Endothelial cell (in vitro differentiated cells): ENCODE measurements at regions not wholly inside any gene's neighbourhood (a gene's known extent, or its start where the extent isn't known, plus 50 kb on each side); places are given as distances from the start of the nearest gene placed in this dataset.
A peak's percentile ranks its signal among the peaks of the same experiment; 100 is the strongest.

Source experiments
- DNase-seq: peaks from one replicate; pipeline ENCODE4 v3.0.0; 2021; ENCODE audit warnings: low spot score
- H3K27ac Mint-ChIP-seq: one replicate; pipeline ENCODE4 v1.8.0; 2021; ENCODE audit warnings: mixed read lengths, inconsistent platforms; ENCODE audit not compliant: unreplicated experiment
- H3K27me3 Mint-ChIP-seq: one replicate; pipeline ENCODE4 v1.8.0; 2021; ENCODE audit warnings: mild to moderate bottlenecking, moderate library complexity, mixed read lengths, inconsistent platforms; ENCODE audit not compliant: unreplicated experiment
- H3K36me3 Mint-ChIP-seq: one replicate; pipeline ENCODE4 v1.8.0; 2021; ENCODE audit warnings: mild to moderate bottlenecking, low read depth, mixed read lengths, inconsistent platforms; ENCODE audit not compliant: unreplicated experiment
- H3K4me1 Mint-ChIP-seq: one replicate; pipeline ENCODE4 v1.8.0; 2021; ENCODE audit warnings: mild to moderate bottlenecking, mixed read lengths, inconsistent platforms; ENCODE audit not compliant: unreplicated experiment
- H3K4me3 Mint-ChIP-seq: one replicate; pipeline ENCODE4 v1.8.0; 2021; ENCODE audit warnings: mild to moderate bottlenecking, mixed read lengths, inconsistent platforms; ENCODE audit not compliant: unreplicated experiment
- H3K9me3 Mint-ChIP-seq: one replicate; pipeline ENCODE4 v1.8.0; 2021; ENCODE audit warnings: mixed read lengths, inconsistent platforms; ENCODE audit not compliant: unreplicated experiment
- CTCF ChIP-seq: fragments of 200-600 bp; sonication (generic); IDR thresholded peaks from one replicate; pipeline ENCODE4 v1.5.0; 2021; ENCODE audit warnings: antibody characterized with exemption; ENCODE audit not compliant: unreplicated experiment

DNA sequence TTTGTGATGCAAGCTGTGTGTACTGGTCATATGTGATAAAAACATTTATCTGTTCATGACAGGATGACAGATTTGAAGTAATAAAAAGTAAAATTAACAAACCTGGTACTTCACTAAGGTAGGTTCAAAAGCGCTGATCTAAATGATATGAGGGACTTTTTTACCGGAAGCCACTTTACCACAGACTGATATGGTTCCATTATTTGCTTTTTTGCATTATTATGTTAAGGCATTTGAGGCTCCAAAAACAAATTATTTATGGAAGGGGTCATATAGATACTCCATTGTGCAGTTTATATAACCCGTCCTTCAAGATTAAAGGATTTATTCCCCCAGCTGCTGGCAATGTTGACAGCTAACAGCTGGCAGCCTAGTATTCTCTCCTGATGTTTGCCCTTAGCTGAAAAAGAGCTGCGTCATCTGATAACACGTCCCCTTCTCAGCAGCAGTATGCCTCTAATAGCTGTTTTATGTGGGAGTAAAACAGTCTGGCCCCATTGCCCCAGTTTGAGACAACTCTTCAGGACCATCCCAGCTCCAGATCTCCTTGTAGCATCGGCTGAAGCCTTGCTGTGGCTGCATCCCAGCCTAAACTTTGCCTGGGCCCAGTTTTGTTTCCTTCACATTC is 84.8 kb upstream of the XIRP2 start:
- peaks cover 1% of the 10 kb centered on the region for H3K27me3 Mint-ChIP-seq
- no peak for TF ChIP-seq CTCF
- no peak overlapping the region for H3K4me3 Mint-ChIP-seq
- H3K4me1 Mint-ChIP-seq = peaks cover 6% of the 10 kb centered on the region
- no peak for DNase-seq
- H3K36me3 Mint-ChIP-seq = no peaks in the 10 kb centered on the region
- H3K27ac Mint-ChIP-seq = peak overlapping the region; percentile 1
- H3K9me3 Mint-ChIP-seq = no peaks in the 10 kb centered on the region

- Mint-ChIP-seq H3K4me3 (no peak overlapping the region), H3K9me3 (no peaks in the 10 kb centered on the region), H3K36me3 (no peaks in the 10 kb centered on the region), H3K27me3 (peaks cover 1% of the 10 kb centered on the region), H3K4me1 (peaks cover 6% of the 10 kb centered on the region), H3K27ac (no peak overlapping the region)
- no peak for TF ChIP-seq CTCF
- DNase-seq = no peak
Measured at GRCh38 chr2:166802475-166802874, 85.8 kb upstream of the XIRP2 start.

DNA sequence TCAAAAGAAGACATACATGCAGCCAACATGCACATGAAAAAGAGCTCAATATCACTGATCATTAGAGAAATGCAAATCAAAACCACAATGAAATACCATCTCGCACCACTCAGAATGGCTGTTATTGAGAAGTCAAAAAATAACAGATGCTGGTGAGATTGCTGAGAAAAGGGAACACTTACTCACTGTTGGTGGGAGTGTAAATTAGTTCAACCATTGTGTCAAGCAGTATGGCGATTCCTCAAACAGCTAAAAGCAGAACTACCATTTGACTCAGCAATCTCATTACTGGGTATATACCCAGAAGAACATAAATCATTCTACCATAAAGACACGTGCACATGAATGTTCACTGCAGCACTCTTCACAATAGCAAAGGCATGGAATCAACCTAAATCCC is 95.5 kb upstream of the XIRP2 start:
- no peak overlapping the region for H3K27ac Mint-ChIP-seq
- H3K4me1 Mint-ChIP-seq = no peaks in the 10 kb centered on the region
- H3K9me3 Mint-ChIP-seq = no peaks in the 10 kb centered on the region
- DNase-seq = no peak
- no peaks in the 10 kb centered on the region for H3K27me3 Mint-ChIP-seq
- TF ChIP-seq CTCF = no peak
- peaks cover 4% of the 10 kb centered on the region for H3K36me3 Mint-ChIP-seq
- no peak overlapping the region for H3K4me3 Mint-ChIP-seq

GRCh38 chr2:166786707-166787106 is 101.6 kb upstream of the XIRP2 start:
- Mint-ChIP-seq H3K36me3 (no peaks in the 10 kb centered on the region), H3K27me3 (no peaks in the 10 kb centered on the region), H3K4me3 (no peak overlapping the region), H3K4me1 (peaks cover 21% of the 10 kb centered on the region), H3K27ac (no peak overlapping the region), H3K9me3 (no peaks in the 10 kb centered on the region)
- TF ChIP-seq CTCF = no peak
- DNase-seq = no peak

- no peak for DNase-seq
- peaks cover 21% of the 10 kb centered on the region for H3K4me1 Mint-ChIP-seq
- H3K4me3 Mint-ChIP-seq = no peak overlapping the region
- no peaks in the 10 kb centered on the region for H3K36me3 Mint-ChIP-seq
- no peak overlapping the region for H3K27ac Mint-ChIP-seq
- H3K9me3 Mint-ChIP-seq = no peaks in the 10 kb centered on the region
- TF ChIP-seq CTCF = no peak
- no peaks in the 10 kb centered on the region for H3K27me3 Mint-ChIP-seq
Measured at GRCh38 chr2:166784296-166784946, 103.9 kb upstream of the XIRP2 start.
